Fibroblast of the aortic adventitia (primary cell): ENCODE measurements at regions not wholly inside any gene's neighbourhood (a gene's known extent, or its start where the extent isn't known, plus 50 kb on each side); places are given as distances from the start of the nearest gene placed in this dataset.
A peak's percentile ranks its signal among the peaks of the same experiment; 100 is the strongest.

Experiments used
- DNase-seq: peaks from one replicate; pipeline ENCODE4 v3.0.0-alpha.2; 2010; ENCODE audit warnings: low read depth
- H3K4me3 ChIP-seq: 2 replicates; pipeline ENCODE4 v1.5.1; 2011; ENCODE audit warnings: low read depth, mild to moderate bottlenecking, control low read depth, low read length, moderate library complexity
- CTCF ChIP-seq: IDR thresholded peaks from 2 replicates; pipeline ENCODE4 v1.5.1; 2011; ENCODE audit warnings: mild to moderate bottlenecking, low read length, control low read depth, inconsistent platforms; ENCODE audit not compliant: insufficient read depth

GRCh38 chr1:13948888-13949391 lies 249.0 kb downstream of the PRDM2 start:
- peak; percentile 17 for DNase-seq
- no peak overlapping the region for H3K4me3 ChIP-seq
- TF ChIP-seq CTCF = no peak

GRCh38 chr1:13949546-13949945 lies 249.6 kb downstream of the PRDM2 start:
- no peak overlapping the region for H3K4me3 ChIP-seq
- no peak for DNase-seq
- no peak for TF ChIP-seq CTCF

- H3K4me3 ChIP-seq = no peak overlapping the region
- TF ChIP-seq CTCF = peak; percentile 17
- DNase-seq = no peak
Observed at GRCh38 chr1:13950637-13951036, 250.6 kb downstream of the PRDM2 start.

GRCh38 chr1:13951793-13952751 lies 252.1 kb downstream of the PRDM2 start:
- TF ChIP-seq CTCF = no peak
- no peak overlapping the region for H3K4me3 ChIP-seq
- DNase-seq = no peak

- DNase-seq = no peak
- H3K4me3 ChIP-seq = no peak overlapping the region
- no peak for TF ChIP-seq CTCF
Observed at GRCh38 chr1:13952985-13953384, 253.0 kb downstream of the PRDM2 start.

- no peak overlapping the region for H3K4me3 ChIP-seq
- DNase-seq = peak; percentile 29
- no peak for TF ChIP-seq CTCF
Observed at GRCh38 chr1:13956393-13956792, 256.4 kb downstream of the PRDM2 start.
